GM12872 (cell line): ENCODE measurements at regions not wholly inside any gene's neighbourhood (a gene's known extent, or its start where the extent isn't known, plus 50 kb on each side); places are given as distances from the start of the nearest gene placed in this dataset.

Experiments used
- CTCF ChIP-seq: IDR thresholded peaks from 3 replicates; pipeline ENCODE4 v1.5.1; 2011; ENCODE audit warnings: low read depth, mild to moderate bottlenecking, low read length, moderate library complexity; ENCODE audit not compliant: insufficient read depth

- TF ChIP-seq CTCF: no peak
Observed at GRCh38 chr2:120511536-120511935, 165.6 kb downstream of the INHBB start.

GRCh38 chr2:120511947-120512710, 166.2 kb downstream of the INHBB start:
- peak; percentile 8; the same call in 1 of the 3 replicates for TF ChIP-seq CTCF

GRCh38 chr2:120513776-120514357, 167.9 kb downstream of the INHBB start:
- TF ChIP-seq CTCF: no peak

- TF ChIP-seq CTCF: no peak
Observed at GRCh38 chr2:120514521-120514920, 168.6 kb downstream of the INHBB start.

GRCh38 chr2:120515759-120516678, 170.1 kb downstream of the INHBB start:
- no peak for TF ChIP-seq CTCF

- TF ChIP-seq CTCF: no peak
Observed at GRCh38 chr2:120516679-120517314, 170.9 kb downstream of the INHBB start.
